NCI-H2081 treated with DMSO at 0.1 percent for 48 hours (cell line): ENCODE measurements at regions not wholly inside any gene's neighbourhood (a gene's known extent, or its start where the extent isn't known, plus 50 kb on each side); places are given as distances from the start of the nearest gene placed in this dataset.

Source experiments
- DNase-seq: peaks from one replicate; lab custom pipeline; 2025; lab: John Stamatoyannopoulos, UW

DNA sequence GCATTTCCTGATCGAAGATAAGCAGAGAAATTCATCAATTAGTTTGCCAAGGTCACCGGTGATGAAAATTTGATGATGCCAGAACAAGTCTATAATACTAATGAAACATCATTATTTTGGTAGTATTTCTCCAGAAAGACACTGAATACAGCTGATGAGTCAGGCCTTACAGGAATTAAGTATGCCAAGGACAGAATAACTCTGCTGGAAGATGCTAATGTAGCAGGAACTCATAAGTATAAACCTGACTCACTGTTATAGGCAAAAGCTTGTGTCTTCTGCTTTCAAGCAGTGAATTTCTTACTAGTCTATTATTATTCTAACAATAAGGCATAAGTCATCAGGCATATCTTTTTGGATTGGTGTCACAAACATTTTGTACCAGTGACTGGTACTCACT is 1825.1 kb upstream of the IGFBP7 start:
- no peak for DNase-seq

DNA sequence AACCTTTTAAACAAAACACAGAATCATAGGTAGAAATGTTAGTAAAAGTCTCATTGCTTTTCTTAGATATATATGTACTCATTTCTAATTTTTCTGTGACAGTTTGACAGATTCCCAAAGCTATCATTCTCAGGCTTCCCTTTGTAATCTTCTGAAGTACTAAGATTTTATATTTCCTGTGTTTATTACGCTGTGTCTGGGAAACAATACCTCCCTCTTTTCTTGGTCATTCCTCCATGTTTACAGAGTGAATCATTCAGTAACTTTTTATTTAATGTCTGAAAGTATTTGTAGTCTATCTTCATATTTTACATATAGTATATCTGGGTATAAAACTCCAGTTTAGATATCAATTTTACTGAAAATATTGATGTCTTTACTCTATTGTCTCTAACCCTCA is 1826.3 kb upstream of the IGFBP7 start:
- DNase-seq, result no peak

DNA sequence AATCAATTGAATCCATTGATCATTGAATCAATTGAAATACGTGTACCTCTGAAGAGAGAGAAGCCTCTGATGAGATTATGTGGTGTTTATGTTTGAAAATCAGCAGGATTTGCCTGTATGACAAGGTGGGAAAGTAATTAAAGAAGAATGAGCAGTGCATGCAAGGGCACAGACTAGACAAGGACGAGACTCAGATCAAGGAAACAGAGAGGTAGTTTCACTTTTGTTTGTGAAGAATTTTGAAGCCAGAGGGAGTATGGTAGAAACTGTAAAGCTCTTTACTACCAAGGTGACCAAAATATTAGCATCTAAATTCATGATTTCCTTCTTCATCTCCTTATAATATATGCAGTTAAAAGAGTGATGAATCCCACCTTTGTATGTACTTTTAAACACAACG is 1830.0 kb upstream of the IGFBP7 start:
- DNase-seq, result no peak

DNA sequence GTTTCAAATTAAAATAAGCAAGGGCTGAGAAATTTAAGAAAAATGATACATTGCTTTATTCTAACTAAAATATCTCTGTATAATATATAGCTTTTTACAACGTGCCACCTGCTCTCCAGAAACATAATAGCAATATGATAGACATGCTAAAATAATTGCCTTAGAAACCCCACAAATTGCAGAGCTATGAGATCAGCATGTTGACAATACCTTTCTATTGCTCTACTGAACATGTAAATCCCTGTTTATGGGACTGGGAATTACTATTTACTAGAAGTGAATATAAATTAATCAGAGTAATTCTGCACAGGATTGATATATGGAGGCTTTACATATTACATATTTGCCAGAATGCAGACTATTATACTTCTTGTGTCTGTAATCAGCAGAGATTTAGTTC is 1831.1 kb upstream of the IGFBP7 start:
- DNase-seq, result no peak

DNA sequence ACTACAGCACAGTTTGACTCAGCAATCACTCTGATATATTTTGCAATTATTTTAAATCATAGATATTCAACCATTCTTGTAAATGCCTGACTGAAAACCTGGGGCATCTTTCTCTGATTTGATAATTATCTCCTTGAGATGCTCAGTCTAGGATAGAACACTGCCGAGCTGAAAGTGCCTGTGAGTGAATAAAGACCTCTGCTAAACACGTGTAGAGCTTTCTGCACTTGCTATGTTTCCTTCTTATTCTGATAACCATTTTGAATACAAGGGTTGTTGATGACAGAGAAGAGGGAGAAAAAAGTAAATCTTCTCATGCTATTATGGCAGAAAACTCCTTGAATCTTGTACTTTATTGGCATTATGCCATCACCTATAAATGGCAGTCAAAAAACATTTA is 1843.4 kb upstream of the IGFBP7 start:
- no peak for DNase-seq

DNA sequence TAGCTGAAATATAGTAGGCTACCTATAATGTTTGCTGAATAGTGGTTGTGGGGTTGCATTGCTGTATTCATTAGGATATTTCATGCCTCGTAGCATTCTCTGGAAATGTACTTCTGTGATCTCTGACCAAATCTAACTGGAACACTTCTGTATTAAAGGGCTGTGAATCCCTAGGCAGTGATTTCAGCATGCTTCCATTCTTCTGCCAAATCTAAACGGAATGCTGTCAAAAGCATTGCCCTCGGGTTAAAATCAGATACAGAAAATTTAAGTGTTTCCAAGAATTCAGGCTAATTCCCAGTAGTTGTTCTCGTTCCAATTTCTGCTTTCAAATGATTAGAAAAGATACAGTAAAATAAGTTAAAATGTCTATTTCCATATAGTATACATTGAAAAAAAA is 1847.5 kb upstream of the IGFBP7 start:
- no peak for DNase-seq

DNA sequence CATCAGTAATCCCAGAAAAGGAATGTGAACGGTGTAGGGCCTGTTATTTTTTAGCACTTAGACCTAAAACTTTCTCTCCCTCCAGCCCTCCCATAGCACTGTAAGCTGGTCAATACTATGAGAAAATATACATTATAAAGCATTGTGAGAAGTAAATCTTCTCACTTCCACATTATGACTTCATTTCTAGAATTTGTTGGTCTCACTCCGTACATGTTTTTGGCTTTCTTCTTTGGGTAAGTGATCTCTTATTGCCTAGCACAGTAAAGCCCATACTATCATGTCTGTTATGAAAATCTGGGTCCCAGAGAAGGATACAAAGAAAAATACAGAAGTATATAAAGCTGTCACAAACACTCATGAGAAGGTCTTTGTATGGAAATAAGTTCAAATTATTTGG is 1851.1 kb upstream of the IGFBP7 start:
- no peak for DNase-seq

DNA sequence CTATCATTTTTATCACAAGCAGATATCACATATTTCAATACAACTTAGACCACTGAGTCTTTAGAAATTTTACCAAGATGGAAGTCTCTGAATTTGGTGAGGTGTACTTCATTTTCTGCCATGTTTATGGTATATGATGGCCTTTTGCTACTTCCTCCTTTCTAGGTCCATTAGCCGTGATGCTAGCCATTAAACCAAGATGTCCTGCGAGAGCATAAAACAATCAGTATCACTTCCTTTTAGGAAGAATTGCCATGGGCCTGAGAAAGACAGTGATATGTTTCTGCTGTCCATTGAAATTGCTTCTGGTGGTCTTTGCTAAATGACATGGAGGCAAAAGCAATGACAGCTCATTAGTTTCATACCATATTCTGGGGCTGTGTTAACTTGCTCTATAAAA is 1851.7 kb upstream of the IGFBP7 start:
- DNase-seq, result no peak

DNA sequence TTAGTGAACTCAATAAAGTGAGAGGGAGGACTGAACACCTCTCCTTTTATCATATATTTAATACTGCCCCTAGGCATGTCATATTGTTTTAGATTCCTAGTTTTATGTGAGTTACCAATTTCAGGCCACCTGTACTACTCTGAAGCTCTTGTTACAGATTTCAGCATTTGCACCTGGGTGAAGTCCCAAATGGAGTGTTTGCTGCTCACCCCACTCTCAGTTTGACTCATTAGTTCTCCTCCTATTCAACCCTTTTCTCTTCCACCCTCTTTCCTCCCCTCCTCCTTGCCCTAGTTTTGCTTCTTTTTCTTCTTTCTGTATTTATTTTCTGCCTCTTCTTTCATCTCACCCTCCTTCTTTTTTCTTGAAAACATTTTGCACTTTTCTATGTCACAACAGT is 1852.2 kb upstream of the IGFBP7 start:
- DNase-seq, result no peak

DNA sequence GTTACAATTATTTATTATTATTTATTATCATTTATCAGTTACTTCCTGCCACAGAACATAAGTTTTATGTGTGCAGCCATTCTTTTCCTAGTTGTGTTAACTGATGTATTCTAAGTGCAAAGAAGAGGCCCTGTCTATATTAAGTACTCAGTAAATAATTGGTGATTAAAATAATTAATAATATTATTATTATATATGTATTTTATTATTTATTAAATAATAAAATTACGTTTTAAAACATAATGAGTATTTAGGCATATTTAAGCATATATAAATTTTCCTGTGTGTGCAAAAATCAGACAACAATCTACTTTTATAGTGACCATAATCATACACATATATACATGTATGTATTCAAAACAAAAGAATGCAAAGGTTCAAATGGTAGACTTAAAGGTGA is 1871.6 kb upstream of the IGFBP7 start:
- DNase-seq, result no peak

DNA sequence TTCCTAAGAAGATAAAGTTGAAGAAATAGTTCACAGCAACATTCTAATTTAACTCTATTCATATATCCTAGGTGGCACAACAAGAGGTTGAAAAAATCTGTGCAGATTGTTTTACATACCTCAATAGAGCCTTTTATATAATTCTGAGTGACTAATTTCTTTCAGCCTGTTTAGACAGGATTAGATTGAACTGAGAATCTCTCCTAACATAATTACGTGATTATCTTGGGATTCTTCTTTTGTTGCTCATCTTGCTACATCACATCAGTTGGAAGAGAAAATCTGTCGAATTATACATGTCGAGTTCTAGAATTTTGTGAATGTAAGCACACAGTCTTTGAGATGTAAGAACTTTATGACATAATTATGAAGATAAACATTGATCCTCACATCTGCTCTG is 1873.7 kb upstream of the IGFBP7 start:
- DNase-seq, result no peak

DNA sequence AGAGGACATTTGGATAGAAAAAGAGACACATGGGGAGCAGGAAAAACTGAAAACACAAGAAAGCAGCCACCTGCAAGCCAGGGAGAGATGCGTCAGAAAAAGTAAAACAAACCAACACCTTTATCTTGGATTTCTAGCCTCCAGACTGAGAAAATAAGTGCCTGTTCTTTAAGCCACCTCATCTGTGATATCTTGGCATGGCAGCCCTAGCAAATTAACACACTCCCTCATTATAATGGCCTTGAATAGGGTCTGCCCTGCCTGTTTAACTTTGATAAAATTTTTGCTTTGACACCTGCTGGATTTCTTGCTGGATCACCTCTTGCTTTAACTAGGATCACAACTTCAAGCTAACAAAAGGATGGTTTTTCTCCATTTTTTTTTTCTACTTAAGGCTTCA is 1892.0 kb upstream of the IGFBP7 start:
- no peak for DNase-seq

DNA sequence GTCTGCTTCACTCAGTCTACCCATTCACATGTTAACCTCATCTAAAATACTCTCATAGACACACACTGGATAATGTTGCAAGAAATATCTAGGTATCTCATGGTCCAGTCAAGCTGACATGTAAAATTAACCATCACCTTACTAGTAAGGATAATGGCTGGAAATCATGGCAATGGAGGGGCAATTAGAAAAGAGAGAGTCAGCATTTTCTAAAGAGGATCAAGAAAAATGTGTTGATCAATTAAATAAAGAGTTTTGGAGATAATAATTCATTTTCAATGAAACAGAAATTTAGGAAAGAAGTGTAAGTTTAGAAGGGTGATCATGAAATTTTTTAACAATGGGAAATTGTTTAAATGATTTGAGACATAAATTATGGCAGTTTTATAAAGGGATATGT is 1914.1 kb upstream of the IGFBP7 start:
- no peak for DNase-seq

DNA sequence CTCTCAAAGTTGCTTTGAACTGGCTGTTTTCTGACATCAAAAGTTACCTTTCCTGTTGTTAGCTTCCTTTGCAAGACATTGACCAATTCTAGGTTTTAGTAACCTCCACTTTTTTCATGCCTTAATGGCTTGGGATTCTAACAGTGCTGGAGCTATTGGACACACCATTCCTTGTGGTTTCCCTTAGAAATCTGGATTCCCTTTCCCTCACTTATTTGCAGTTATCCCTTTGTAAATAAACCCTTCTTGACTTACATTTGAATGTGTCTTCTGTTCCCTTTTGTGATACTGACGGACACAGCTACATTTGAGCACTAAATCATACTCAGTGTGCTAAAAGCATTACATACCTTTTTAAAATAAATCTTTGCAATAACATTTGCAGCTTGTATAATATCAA is 1927.6 kb upstream of the IGFBP7 start:
- DNase-seq, result no peak

DNA sequence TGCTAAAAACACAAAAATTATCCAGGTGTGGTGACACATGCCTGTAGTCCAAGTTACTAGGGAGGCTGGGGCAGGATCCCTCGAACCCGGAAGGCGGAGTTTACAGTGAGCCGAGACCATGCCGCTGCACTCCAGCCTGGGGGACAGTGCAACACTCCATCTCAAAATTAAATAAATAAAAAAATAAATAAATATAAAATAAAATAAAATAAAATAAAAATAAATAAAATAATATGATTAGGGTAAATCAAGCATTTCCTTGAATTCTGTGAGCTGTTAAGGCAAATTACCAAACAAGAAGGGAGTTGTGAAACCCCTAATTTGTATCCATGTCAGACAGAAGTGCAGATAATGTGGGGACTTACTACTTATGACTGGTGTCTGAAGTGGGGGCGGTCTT is 1928.9 kb upstream of the IGFBP7 start:
- no peak for DNase-seq

DNA sequence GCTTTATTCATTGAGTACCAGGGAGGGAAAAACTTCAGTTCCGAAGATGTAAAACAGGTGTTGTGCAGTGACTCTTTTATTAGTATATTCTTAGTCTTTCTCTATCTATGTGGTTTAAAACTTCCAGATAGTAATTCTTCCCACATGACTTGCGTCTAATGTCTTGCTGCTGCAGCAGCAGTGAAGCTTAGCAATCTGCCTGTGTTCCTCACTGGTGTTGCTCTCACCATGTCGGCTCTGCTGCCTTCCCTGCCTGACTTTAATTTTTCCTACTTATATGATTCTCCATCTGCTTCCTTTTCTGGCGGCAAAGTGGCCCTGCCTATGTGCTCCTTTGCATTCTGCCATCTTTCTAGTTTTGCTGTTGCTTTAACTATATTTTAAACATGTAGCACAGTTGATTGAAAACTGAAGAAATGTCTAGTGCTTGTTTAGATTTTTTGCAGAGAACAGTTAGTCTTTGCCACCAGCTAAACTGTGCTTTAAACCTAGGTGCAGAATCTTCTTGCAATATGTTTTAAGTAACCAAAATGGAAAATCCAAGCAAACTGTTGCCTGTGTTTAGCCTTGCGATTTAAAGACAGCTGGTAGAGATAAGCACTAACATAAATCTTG is 1934.2 kb upstream of the IGFBP7 start:
- no peak for DNase-seq

DNA sequence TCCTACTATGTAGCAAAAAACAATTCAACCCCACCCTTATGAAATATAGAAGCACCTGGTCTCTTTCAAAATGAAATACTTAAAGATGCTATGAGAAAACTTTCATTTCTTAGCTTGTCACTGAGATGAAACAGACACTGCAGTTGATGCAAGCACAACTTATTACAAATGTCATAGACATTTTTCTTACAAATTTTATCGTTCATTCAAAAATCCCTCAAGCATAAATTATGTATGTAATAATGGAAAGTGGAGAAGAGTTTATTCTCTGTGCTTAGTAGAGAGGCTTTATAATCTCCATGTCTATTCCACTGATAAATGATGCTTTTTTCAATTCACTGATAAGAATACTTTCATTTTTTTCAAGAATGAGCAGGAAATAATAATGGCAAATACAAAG is 1943.9 kb upstream of the IGFBP7 start:
- no peak for DNase-seq

DNA sequence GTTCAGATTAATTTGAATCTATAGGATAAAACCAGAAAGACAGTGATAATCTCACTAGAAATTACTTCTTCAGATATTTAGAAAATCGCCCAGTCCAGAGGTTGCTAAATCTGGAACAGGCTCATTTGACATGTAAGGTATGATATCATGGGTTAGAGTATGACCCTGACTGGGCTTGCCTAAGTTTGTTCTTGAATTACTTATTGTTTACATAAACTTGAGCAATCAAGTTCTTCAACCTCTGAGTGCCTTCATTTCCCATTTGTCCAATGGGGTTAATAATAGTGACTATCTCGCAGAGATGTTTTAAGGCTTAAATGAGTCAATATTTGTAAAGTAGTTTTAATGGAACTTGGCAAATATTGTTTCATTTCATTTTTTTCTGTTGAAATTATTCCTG is 1947.6 kb upstream of the IGFBP7 start:
- no peak for DNase-seq

DNA sequence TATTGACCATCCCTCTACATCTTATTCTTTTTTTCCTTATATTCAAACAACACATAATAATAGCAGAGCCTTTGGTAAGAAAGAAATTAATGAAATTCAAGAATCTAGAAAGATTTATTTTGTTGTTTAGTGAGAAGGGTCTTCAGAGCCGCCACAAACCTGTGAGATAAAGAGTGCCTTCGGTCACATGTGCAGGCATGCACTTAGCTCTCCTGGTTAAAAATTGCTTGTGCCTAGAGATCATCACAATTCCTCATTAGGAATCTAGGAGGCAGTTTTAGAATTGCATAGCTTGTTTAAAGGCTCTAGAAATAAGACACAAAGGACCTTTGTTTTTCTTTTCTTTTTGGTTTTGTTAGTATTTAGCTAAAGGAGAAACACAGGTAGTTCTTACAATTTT is 1948.4 kb upstream of the IGFBP7 start:
- no peak for DNase-seq

DNA sequence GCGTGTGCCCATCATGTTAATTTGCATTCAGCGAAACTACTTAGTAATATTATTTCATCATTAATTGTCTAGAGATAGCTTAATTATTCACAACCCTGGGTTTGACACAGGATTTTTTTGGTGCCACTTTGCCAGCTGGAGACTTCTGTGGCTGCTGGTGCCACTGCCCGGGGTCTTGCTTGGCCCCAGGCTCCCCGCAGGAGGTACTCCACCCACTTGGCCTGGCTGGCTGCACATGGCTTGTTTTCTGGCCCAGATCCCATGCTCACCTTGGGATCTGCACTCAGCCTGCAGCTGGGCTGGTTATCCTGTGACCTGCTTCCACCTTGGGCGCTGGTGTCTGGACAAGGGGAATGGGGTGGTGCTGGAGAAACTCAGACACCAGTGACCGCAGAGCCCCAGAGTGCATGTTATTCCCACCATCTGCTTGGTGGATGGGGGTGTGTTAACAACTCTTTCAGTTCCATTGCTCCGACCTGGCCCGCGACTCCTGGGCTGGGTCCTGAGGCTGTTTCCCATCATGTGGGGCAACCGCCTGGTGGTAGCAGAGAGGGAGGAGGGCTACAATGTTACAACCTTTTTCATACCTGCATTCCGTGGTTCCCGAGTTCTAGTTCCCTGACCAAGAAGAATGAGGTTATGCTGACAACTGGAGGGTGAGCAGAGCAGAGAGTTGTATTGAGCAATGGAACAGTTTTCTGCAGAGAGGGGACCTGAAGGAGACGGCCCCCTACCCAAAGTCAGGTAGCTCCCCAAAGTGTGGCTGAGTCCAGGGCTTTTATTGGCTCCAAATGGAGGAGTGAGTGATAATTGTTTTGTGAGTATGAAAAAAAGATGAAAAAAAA is 1950.0 kb upstream of the IGFBP7 start:
- no peak for DNase-seq

DNA sequence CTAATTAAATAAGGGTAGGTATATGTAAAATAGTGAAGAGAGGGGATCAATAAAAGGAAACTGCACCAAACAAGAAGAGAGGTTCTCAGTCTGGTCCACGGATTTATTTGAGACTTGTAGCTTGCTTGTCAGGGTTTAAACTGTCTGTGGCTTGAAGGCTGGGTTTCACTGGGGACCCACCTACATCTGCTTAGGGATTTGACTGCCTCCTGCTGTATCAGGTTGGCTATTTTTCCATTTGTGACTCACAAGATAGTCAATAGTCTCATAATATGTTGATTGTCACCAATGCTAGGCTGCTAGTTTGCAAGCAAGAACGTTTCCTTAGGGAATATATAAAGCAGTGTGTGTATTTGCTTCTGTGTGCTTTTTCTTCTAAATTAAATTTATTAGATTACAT is 1950.7 kb upstream of the IGFBP7 start:
- no peak for DNase-seq

DNA sequence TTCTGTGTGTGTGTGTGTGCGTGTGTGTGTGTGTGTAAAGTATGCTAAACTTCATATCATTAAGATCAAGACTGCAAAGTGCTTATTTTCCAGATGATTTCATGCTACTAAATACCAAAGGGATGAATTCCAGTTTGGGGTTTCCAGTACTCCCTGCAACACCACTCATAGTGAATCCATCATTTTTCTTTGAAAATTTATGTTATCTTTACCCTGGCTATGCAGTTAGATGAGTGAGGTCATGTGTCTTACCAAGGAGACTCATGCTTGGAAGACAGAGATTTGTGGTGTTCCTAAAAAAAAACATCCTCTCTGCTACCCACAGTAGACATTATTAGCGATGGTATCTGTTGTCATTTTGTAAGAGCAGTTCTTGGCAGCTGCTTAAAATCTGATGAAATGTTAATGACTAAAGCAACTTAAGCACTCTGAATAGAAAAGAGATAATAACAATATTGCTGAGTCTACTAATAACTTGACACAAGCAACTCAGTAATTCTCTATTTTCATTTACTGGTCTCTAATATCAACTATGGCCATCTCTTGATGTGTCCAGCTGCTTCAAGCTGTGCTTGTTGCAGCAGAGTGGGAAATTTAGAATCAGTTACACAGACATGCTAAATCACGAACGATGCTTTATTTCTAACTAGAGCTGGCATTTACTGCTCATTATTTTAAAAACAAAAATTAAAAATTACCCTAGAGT is 1953.0 kb upstream of the IGFBP7 start:
- no peak for DNase-seq

DNA sequence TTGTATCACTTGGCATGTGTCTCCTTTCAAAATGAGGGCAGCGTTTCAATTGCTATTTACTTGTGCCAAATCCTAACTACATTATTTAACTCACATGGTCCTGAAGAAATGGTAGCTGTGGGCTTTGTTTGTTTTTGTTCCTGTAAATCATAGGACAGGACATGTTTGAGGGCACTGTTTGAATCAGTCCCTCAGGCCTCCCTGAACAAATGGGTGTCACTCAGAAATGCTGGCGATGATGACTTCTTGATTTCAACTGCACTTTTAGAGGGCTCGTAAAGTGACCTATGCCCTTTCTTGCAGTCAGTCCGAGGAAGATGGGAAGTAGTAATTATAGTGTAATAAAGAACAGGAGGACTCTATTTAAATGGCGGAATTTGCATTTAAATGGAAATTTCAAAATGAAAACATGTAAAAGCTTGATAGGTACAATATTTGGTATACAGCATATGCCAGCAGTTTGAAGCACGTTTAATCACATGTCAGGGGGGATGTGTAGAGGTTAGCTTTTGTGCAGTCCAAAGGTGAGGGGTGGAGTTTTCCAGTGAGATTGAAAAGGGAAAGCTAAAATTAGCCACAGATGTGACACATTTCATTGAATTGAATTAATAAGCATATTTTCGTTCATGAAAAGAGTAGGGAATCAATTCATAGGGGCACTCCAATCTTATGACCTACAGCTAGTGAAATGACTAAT is 1958.7 kb upstream of the IGFBP7 start:
- peak; percentile 29 for DNase-seq
